Stimulated activated CD8-positive, alpha-beta memory T cell treated with anti-CD3 and anti-CD28 coated beads, Interleukin-7, amount 100 ng/mL, for 24 hours (primary cell): ENCODE measurements at regions not wholly inside any gene's neighbourhood (a gene's known extent, or its start where the extent isn't known, plus 50 kb on each side); places are given as distances from the start of the nearest gene placed in this dataset.

Experiments used
- DNase-seq: peaks from one replicate; pipeline ENCODE4 v3.0.0-alpha.2; 2020; ENCODE audit warnings: low read depth

GRCh38 chr6:144883915-144884314 lies 598.8 kb downstream of the UTRN start:
- DNase-seq: no peak

- no peak for DNase-seq
These were observed 600.7 kb downstream of the UTRN start for GRCh38 chr6:144885817-144886216.

- DNase-seq: no peak
These were observed 601.5 kb downstream of the UTRN start for GRCh38 chr6:144886682-144887081.

- DNase-seq: no peak
These were observed 603.5 kb downstream of the UTRN start for GRCh38 chr6:144888621-144889020.

GRCh38 chr6:144893680-144894151 lies 608.6 kb downstream of the UTRN start:
- no peak for DNase-seq

- no peak for DNase-seq
These were observed 609.1 kb downstream of the UTRN start for GRCh38 chr6:144894240-144894639.

- no peak for DNase-seq
These were observed 610.5 kb downstream of the UTRN start for GRCh38 chr6:144895313-144896278.

- DNase-seq: no peak
These were observed 611.2 kb downstream of the UTRN start for GRCh38 chr6:144896289-144896688.

GRCh38 chr6:144896871-144897270 lies 611.7 kb downstream of the UTRN start:
- DNase-seq: no peak

GRCh38 chr6:144897441-144897921 lies 612.3 kb downstream of the UTRN start:
- DNase-seq: no peak

GRCh38 chr6:144898052-144898689 lies 613.0 kb downstream of the UTRN start:
- no peak for DNase-seq

- no peak for DNase-seq
These were observed 613.6 kb downstream of the UTRN start for GRCh38 chr6:144898741-144899140.

GRCh38 chr6:144899161-144899560 lies 614.0 kb downstream of the UTRN start:
- no peak for DNase-seq

GRCh38 chr6:144901412-144901811 lies 616.3 kb downstream of the UTRN start:
- no peak for DNase-seq

GRCh38 chr6:144908004-144908403 lies 622.9 kb downstream of the UTRN start:
- DNase-seq: no peak

- DNase-seq: no peak
These were observed 624.7 kb downstream of the UTRN start for GRCh38 chr6:144909753-144910285.

GRCh38 chr6:144911322-144911721 lies 626.2 kb downstream of the UTRN start:
- no peak for DNase-seq

- no peak for DNase-seq
These were observed 627.3 kb downstream of the UTRN start for GRCh38 chr6:144912474-144912873.

GRCh38 chr6:144918073-144918472 lies 632.9 kb downstream of the UTRN start:
- no peak for DNase-seq

GRCh38 chr6:144919560-144919959 lies 634.4 kb downstream of the UTRN start:
- DNase-seq: no peak

GRCh38 chr6:144920391-144920961 lies 635.3 kb downstream of the UTRN start:
- DNase-seq: no peak

GRCh38 chr6:144921206-144921975 lies 636.3 kb downstream of the UTRN start:
- no peak for DNase-seq
